BE2C (cell line): ENCODE measurements at regions not wholly inside any gene's neighbourhood (a gene's known extent, or its start where the extent isn't known, plus 50 kb on each side); places are given as distances from the start of the nearest gene placed in this dataset.
"Not testable (repeated sequence)": the region's sequence is repeated elsewhere in the genome, so short reads cannot be mapped to it uniquely, and the experiment has no call there.

Experiments
- DNase-seq: peaks from one replicate; pipeline ENCODE4 v3.0.0-alpha.2; 2020
- H3K27me3 ChIP-seq: fragments of 250-450 bp; sonication (Bioruptor Pico); 2 replicates; pipeline ENCODE4 v1.5.1; 2020; ENCODE audit warnings: mild to moderate bottlenecking
- H3K36me3 ChIP-seq: fragments of 250-450 bp; sonication (Bioruptor Pico); 2 replicates; pipeline ENCODE4 v1.5.1; 2020; ENCODE audit warnings: mild to moderate bottlenecking
- H3K4me1 ChIP-seq: fragments of 250-450 bp; sonication (Bioruptor Pico); 2 replicates; pipeline ENCODE4 v1.5.1; 2020
- H3K4me3 ChIP-seq: 2 replicates; pipeline ENCODE4 v1.5.1; 2011; ENCODE audit warnings: low read depth, low read length
- H3K9me3 ChIP-seq: fragments of 250-450 bp; sonication (Bioruptor Pico); 2 replicates; pipeline ENCODE4 v1.5.1; 2020
- TF ChIP-seq, protein P1 (sequence below): IDR thresholded peaks from 2 replicates; pipeline ENCODE4 v1.5.1; 2012; ENCODE audit warnings: mild to moderate bottlenecking, low read depth, low read length

DNA sequence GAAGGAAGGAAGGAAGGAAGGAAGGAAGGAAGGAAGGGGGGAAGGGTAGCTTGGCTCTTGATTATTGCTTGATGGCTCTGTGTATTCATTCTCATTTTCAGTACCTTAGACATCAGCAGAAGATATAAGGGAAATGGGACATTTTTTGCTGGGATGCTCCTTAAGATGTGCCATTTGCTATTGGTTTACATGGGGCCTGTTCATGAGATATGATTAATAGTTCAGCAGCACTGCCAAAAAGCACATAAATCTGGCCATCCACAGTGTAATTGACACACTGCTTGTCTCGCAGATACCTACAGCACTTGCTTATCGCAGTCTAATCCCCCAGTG, 137.5 kb upstream of the JARID2 start:
- peaks cover 2% of the 10 kb centered on the region for H3K4me1 ChIP-seq
- TF ChIP-seq, protein P1, sequence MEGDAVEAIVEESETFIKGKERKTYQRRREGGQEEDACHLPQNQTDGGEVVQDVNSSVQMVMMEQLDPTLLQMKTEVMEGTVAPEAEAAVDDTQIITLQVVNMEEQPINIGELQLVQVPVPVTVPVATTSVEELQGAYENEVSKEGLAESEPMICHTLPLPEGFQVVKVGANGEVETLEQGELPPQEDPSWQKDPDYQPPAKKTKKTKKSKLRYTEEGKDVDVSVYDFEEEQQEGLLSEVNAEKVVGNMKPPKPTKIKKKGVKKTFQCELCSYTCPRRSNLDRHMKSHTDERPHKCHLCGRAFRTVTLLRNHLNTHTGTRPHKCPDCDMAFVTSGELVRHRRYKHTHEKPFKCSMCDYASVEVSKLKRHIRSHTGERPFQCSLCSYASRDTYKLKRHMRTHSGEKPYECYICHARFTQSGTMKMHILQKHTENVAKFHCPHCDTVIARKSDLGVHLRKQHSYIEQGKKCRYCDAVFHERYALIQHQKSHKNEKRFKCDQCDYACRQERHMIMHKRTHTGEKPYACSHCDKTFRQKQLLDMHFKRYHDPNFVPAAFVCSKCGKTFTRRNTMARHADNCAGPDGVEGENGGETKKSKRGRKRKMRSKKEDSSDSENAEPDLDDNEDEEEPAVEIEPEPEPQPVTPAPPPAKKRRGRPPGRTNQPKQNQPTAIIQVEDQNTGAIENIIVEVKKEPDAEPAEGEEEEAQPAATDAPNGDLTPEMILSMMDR = no peak
- no peak overlapping the region for H3K4me3 ChIP-seq
- H3K36me3 ChIP-seq = no peaks in the 10 kb centered on the region
- no peaks in the 10 kb centered on the region for H3K27me3 ChIP-seq
- no peak for DNase-seq
- H3K9me3 ChIP-seq = no peaks in the 10 kb centered on the region

- no peaks in the 10 kb centered on the region for H3K36me3 ChIP-seq
- no peaks in the 10 kb centered on the region for H3K27me3 ChIP-seq
- no peaks in the 10 kb centered on the region for H3K9me3 ChIP-seq
- DNase-seq = no peak
- peaks cover 2% of the 10 kb centered on the region for H3K4me1 ChIP-seq
- TF ChIP-seq, protein P1 = no peak
- no peak overlapping the region for H3K4me3 ChIP-seq
These were observed 136.4 kb upstream of the JARID2 start for GRCh38 chr6:15109338-15110090.

GRCh38 chr6:15110726-15111354, 135.0 kb upstream of the JARID2 start:
- Histone ChIP-seq H3K9me3 (no peaks in the 10 kb centered on the region), H3K36me3 (no peaks in the 10 kb centered on the region), H3K27me3 (no peaks in the 10 kb centered on the region), H3K4me3 (no peak overlapping the region), H3K4me1 (peaks cover 2% of the 10 kb centered on the region)
- TF ChIP-seq, protein P1 = no peak
- no peak for DNase-seq

- not testable (repeated sequence) for H3K4me1 ChIP-seq
These were observed 134.3 kb upstream of the JARID2 start for GRCh38 chr6:15111576-15111975.

GRCh38 chr6:15113587-15113986, 132.3 kb upstream of the JARID2 start:
- TF ChIP-seq, protein P1 = no peak

More at GRCh38 chr6:15111576-15111975, 134.3 kb upstream of the JARID2 start:
- DNase-seq, H3K4me3 ChIP-seq, H3K9me3 ChIP-seq, H3K36me3 ChIP-seq, H3K27me3 ChIP-seq: not testable (repeated sequence)

GRCh38 chr6:15114061-15114460, 131.8 kb upstream of the JARID2 start:
- no peaks in the 10 kb centered on the region for H3K36me3 ChIP-seq
- no peaks in the 10 kb centered on the region for H3K9me3 ChIP-seq
- DNase-seq = no peak
- H3K27me3 ChIP-seq = no peaks in the 10 kb centered on the region
- no peak overlapping the region for H3K4me3 ChIP-seq
- TF ChIP-seq, protein P1 = no peak
- H3K4me1 ChIP-seq = no peaks in the 10 kb centered on the region

More at GRCh38 chr6:15113587-15113986, 132.3 kb upstream of the JARID2 start:
- Histone ChIP-seq H3K4me3 (no peak overlapping the region), H3K4me1 (no peaks in the 10 kb centered on the region), H3K36me3 (no peaks in the 10 kb centered on the region), H3K9me3 (no peaks in the 10 kb centered on the region), H3K27me3 (no peaks in the 10 kb centered on the region)
- no peak for DNase-seq
